Putamen (tissue), 1 donor: ENCODE measurements at regions not wholly inside any gene's neighbourhood (a gene's known extent, or its start where the extent isn't known, plus 50 kb on each side); places are given as distances from the start of the nearest gene placed in this dataset.
"Not testable (repeated sequence)": the region's sequence is repeated elsewhere in the genome, so short reads cannot be mapped to it uniquely, and the experiment has no call there.

Source experiments
- DNase-seq: peaks from one replicate; pipeline ENCODE4 v3.0.0-alpha.2; 2016; ENCODE audit warnings: low spot score

DNA sequence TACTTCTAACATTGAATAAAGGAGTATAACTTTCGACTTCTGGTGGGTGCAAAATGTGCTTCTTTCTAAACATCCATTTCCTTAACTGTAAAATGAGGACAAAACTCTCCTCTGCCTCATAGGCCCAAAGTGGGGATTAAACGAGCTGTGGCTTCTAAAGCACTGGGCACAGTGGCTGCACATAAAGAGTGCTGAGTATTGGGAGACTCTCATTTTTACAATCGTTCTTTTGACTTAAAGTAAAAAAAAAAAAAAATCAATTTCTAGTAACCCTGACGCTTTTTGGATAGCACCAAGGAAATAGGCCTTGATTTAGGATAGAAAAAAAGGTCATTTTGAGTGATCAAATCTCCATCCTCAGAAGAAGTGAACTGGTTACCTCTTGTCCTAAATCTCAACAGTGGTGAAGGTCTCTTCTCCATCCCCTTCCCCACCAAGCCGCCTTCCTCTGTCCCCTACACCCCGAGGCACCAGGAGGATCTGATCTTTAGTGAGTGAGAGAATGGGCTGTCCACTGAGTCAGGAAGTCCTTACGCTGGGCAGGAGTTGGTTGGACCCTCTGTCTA lies 161.6 kb downstream of the DDX1 start:
- DNase-seq, result no peak

DNA sequence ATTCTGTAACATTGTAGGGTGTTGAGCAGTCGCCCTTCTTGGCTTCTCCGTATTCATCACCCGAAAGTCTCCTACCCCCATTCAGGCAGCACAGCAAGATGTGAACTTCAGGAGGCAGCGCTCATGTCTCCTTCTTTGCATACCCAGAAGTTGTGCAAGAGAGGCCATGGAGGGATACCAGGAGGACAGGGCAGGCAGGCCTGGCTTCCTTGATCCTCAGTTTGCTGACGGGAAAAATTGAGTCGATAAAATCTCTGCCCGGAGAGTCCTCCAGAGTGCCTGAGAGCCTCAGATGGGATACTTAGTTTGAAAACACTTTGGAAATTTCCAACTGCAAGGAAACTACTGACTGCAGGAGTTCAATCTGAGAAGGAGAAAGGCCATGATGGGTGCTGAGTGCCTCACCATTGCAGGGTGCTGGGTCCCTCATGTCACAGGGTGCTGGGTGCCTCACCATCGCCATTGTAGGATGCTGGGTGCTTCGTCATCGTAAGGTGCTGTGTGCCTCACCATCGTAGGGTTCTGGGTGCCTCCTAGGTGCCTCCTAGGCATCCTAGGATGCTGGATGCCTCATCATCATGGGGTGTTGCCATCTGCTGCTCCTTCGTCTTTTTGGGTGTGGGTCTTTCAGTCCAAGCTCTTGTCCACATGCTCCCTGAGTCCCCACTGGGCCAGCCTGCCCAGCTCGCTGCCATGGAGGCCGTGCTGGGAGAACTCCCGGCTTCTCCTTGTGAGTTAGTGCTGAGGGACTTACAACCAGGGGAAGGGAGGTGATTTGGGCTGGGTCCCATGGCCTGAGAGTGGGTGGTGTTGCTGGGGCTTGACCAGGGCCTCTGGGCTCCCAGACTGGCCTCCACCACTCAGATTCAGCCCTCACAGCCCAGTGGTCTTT lies 162.4 kb downstream of the DDX1 start:
- no peak for DNase-seq

DNA sequence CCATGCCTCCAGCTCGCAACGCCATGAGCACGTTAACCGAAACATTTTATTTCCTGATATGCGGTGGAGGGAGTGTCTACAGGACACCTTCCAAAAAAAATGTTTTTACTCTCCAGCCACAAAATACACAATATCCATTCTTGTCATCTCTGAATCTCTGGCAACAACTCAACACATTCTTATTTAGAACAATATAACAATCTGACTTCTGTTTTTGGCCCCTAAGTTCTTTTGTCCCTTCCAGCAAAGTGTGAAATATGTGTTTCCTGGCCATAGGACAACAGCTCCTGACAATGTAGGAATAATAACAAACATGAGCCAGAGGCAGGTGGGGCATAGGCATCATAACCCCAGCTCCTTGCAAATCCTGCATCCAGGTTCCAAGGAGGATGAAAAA lies 163.0 kb downstream of the DDX1 start:
- no peak for DNase-seq

DNA sequence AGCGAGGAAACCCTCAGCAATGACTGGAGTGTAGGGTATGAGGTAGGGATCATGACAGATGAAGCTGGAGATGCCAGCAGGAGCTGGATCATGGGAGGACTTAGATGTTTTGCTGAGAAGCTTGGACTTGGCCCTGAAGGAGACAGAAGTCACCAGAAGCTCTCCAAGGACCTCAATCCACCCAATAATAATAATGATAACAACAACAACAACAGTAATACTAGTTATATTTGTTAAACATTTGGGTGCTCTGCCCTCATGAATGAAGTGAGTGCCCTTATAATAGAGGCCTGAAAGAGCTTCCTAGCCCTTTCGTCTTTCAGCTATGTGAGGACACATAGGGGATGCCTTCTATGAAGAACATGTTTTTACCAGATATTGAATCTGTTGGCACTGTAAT lies 163.9 kb downstream of the DDX1 start:
- no peak for DNase-seq

DNA sequence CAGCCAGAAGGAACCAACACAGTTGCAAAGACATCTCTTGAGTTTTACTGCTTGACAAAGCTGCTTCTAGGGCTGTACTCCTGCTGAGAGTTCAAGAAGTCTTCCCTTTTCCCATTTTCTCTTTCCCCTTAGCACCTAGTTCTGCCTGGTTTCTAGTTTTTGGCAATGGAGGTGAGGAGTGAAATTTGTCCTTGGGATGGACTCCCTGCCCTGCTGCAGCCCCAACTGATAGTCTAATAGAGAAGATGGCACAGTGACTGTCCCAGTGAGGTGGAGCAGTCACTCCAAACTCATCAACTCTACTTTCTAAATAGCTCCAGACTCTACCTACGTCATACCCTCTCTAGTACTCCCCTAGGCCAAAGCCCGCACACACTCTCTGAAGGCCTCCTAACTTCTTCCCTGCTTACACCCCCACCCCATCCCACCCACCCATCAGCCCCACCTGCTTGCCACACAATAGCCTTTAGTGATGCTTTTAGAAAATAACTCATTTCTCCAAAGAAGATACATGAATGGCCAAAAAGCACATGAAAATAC lies 164.4 kb downstream of the DDX1 start:
- no peak for DNase-seq

DNA sequence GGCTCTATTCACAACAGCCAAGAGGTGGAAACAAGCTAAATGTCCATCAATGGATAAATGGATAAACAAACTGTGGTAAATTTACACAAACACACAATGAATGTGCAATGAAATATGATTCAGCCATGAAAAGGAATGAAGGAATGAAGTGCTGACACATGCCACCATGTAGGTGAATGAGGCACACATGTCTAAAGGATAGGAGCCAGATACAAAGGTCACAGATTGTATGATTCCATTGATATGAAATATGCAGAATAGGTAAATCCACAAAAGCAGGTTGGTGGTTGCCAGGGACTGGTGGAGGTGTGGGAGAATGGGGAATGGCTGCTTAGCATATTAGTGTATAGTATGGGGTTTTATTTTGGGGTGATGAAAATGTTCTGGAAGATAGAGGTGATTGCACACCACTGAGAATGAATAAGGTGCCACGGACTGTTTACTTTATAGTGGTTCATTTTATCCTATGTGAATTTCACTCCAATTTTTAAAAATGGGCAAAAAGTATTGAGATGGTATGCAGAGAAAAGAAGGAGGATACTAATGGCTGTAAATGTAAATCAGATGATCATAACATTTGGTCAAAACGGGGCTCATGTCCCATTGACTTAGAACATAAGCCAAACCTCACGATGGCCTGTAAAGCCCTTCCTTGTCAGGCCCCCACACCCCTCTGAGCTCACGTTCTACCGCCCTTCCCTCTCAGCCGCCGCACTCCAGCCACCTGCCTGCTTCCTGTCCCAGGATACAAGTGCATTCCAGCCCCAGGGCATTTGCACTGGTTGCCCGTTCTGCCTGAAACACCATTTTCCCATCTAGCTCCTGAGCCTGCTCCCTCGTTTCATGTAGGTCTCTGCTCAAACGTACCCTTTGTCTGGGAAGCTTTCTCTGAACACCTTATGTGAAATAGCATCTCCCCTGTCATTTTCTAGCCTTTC lies 165.5 kb downstream of the DDX1 start:
- DNase-seq, result no peak

DNA sequence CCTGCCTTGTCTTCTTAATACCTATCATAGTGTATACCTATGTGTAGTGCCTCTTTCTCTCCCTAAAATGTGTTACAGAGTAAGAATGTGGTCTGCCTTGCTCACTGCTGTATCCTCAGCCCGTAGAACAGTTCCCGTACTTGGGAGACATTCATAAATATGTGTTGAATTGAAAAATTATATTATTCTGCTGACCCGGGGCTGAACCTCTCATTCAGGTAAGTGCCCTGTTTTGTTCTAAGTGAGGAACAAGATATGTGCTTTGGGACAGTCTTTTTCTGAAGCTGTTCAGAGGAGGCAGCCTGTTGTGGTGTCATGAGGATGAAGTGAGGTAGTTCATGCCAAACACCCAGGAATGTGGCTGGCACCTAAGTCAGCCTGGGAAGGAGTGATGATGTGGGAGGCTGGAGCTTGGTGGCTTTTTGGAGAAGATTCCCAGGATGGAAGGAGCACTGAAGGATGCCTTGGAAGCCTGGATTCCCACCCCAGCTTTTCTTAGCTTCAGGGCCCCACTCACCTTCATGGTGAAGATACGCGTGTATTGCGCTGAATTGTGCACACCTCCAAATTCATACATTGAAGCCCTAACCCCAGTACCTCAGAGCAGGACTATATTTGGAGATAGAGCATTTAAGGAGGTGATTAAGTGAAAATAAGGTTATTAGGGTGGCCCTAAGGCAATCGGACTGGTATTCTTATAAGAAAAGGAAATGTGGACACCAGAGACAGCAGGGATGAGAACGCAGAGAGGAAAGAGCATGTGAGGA lies 166.3 kb downstream of the DDX1 start:
- DNase-seq, result no peak

DNA sequence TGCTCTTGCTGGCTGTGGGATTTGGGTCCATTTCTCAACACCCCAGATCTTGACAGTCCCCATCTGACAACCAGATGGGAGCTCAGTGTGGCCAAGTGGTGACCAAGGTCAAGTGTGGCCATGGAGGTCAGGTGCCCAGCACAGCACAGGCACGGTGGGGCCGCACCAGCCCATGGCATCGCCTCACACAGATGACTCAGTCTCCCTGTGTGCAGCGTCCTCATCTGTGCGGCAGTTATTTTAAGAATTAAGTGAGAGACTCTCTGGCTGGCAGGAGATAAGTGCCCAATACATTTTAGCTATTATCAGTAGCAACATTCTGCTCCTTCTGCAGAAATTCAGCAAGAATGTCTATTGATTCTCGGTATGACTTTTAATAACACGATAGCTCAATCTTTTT lies 167.2 kb downstream of the DDX1 start:
- DNase-seq, result no peak

DNA sequence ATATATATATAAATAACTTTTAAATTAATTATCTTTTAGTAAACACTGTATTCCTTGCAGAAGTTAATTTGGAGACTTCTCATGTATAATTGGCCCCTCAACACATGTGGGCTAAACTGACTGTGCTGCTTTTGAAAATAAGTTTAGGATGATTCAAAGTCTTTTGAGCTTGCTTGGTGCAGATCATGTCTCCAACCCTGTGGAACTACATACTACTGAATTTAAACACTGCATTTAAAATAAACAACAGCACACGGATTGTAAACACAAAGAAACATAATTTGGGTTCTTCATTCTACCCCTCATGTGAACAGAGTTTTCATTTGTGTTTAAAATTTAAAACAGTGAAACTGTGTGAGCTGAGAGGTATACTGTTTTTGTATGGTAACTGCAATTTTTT lies 167.7 kb downstream of the DDX1 start:
- DNase-seq, result no peak

DNA sequence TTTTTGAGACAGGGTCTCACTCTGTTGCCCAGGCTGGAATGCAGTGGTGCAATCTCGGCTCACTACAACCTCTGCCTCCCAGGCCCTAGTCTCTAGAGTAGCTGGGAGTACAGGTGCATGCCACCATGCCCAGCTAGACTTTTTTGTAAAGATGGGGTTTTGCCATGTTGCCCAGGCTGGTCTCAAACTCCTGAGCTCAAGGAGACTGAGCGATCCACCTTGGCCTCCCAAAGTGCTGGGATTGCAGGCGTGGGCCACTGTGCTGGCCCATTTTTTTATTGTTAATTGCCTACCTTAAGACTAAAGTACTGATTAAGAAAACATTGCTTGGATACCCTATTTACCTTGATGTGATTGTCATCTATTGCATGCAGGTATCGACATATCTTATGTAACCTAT lies 168.1 kb downstream of the DDX1 start:
- DNase-seq, result not testable (repeated sequence)

DNA sequence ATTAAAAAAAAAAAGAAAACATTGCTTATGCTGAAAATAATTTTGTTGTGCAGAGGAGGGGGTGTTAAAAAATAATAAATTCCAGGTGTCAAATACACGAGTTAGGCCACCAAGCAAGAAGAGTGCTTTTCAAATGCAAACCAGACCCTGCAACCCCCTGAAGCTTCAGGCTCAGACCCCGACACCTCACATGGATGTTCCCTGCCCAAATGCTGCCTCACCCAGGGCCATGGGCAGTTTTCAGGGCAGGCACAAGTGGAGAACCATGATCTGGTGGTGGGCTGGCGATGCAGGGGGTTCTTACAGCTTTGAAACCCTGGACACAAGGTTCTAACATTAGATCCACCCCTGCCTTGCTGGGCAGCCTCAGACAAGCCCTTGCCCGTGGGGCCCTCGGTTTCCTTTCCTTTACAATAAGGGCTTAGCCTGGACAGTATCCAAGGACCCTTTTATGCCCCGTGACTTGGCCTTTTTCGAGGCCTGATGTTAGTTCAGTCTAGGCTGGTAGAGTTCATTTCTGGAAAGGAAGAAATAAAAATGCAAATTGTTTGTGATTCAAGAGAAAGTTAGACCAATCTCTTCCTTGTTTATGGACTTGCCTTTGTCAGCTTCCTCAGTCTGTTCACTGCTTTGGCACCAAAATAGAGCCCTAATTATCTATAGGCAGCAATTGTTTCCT lies 168.7 kb downstream of the DDX1 start:
- DNase-seq, result no peak

DNA sequence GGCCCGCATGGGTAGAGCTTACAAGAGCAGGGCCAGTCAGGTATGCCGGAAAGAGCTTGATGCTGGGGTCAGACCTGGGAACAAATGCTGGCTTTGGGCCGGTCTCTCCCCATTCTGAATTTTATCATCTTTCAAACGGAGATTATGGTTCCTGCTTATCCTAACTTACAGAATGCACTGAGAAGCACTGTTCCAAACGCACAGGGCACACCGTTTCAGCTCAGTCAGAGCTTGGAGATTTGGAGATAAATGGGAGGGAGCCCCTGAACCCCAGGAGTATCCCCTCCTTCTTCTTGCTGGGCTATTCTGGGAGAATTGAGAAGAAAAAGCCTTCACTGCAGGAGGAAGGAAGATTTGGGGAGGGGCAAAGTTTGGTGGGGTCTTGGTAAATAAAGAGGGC lies 169.4 kb downstream of the DDX1 start:
- no peak for DNase-seq

DNA sequence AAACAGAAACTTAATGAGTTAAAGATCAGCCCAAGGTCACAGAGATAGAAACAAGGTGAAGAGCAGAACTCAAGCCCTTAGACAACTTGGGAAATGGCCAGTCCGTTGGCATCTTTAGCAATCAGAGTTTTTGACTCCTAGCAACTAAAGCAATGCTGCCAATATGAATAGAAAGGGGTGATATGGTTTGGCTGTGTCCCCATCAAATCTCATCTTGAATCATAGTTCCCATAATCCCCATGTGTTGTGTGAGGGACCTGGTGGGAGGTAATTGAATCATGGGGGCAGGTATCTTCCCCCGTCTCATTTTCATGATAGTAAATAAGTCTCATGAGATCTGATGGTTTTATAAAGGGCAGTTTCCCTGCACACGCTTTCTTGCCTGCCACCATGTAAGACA lies 170.2 kb downstream of the DDX1 start:
- no peak for DNase-seq

DNA sequence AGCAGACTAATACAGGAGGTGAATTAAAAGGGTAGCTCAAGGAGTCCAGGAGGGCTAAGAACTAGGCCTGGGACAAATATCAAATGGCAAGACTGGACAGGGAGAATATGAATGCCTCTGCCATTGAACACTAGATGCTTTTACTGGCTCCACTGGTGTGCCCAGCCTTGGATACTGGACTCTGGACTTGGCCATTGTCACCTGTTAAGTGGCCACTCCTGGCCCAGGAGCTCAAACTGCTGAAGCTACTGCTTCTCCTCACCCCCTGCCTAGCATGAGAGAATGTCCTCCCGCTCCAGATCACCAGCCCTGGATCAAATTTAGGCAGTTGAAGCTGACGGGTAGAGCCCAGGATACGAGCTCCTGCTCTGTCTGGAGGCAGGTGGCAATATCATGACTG lies 170.8 kb downstream of the DDX1 start:
- no peak for DNase-seq

DNA sequence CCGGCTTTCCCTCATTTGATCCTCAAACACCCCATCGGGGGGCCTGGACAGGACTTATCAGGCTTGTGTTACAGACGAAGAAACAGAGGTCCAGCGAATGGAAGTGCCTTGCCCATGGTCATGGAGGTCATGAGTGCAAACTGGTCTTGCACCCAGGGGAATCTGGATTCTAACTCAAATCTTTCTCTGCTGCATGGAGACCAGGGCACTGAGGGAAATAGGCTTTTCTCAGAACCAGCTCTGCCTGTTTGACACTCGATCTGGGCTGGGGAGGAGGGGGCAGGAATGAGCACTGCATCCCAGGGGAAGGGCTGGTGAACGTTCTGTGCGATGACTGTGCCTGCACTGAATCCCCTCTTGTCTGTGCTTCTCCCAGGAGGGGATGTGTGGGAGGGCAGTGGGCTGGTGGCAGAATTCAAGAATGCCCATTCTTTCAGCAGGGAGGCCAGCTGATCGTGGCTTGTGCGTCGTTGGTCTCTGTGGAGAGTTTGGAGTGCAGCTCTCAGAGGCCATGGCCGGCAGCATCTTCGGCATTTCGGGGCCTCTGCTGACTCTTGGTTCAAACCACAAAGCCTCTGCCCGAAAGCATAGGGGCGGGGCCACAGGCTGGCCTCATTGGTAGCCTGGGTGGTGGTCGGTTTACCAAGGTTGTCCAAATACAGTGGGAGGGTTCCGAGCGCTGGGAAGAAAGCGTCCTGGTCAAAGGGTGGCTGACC lies 171.6 kb downstream of the DDX1 start:
- DNase-seq, result no peak

DNA sequence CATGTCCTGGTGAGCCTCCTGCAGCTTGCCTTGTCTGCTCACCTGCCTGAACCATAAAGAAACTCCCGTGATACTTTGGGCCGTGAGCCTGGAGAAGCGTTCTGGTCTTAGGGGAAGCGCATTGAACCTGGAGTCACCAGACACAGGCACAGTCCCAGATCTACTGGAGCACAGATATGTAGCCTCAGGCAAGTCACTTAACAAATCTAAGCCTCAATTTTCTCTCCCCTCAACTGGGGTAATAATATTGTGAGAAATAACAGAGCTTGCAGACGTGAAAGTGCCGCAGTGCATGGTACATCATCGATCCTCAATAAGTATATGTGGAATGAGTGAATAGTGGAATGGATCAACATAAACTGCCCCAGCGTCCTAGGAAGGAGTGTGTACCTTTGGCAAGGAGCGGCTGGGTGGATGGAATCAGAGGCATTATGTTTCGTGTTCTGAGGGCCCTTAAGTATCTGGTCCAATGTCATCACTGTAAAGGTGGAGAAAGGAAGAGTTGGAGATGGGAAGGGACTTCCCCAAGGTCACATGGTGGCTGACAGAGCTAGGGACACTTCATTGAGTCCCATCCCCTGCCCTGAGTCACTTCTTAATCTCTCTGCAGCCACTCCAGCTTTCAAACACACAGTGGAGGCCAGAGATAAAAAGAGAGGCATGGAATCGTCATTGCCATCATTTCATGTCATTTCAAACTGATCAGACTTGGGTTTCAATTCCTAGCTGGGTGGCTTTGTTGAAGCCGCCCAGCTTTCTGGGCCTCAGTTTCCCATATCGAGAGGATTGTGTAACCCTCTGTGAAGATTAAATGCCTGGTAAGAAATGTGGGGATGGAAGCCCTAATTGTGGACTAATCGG lies 172.4 kb downstream of the DDX1 start:
- DNase-seq, result no peak

DNA sequence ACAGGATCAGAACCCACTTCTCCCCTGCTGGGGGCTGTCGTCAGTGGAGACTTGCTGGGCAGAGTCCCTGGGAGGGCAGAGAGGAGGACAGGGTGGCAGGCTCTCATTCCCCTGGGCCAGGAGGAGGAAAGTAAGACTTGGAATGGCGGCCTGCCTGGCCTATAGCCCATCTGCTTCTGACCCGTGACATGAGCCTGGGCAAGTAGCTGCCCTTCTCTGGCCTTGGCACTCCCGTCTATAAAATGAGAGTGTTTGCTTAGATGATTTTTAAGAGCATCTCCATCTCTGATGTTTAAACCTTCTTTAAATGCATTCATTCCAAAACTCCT lies 173.0 kb downstream of the DDX1 start:
- no peak for DNase-seq

DNA sequence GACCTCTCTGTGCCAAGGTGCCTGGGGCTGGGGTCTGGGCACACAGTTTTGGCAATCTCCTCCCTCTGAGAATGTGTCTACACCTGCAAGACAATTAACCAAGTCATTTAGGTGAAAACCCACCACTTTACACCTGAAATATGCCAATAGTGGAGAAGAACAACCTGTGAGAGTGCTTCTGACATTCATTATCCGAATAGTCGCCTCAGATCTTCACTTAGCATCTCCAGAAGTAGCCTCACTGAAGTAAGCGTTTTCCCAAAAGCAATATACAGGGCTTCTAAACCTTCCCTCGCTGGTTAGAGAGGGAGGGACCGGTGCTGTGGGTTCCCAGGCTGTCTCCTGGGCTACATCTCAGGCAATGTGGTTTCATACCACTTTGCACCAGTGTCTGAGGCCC lies 173.5 kb downstream of the DDX1 start:
- DNase-seq, result no peak

DNA sequence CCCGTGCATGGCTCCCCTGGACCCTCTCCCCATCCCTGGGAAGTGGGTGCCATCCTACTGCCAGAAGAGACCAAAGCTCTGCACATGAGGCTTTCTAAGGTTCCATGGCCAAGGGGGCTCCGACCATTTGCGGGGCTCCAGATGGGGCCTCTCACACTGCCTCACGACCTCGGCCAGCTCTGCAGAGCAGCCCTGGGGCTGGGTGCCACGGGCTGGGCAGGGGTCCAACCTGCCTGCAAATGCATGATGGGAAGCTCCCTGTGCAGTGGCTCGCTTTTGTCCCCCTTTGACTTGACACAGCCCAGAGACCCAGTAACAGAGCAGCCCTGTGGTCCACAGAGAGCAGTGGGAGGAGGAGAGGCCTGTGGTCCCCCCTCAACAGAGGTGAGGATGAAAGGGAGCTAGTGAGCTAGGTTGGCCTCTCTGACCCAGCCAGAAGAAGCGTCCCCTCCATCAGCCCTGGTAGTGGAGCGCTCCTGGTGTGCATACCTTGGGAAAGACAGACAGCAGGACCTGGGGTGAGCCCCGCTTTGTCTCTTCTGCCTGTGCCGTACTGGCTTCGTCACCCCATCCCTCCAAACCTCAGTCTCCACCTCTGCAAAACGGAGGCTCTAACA lies 174.1 kb downstream of the DDX1 start:
- DNase-seq, result no peak
